ENCODE measurements at regions not wholly inside any gene's neighbourhood (a gene's known extent, or its start where the extent isn't known, plus 50 kb on each side); places are given as distances from the start of the nearest gene placed in this dataset.
"Not testable (repeated sequence)": the region's sequence is repeated elsewhere in the genome, so short reads cannot be mapped to it uniquely, and the experiment has no call there.

GRCh38 chr2:87568554-87569278 is 179.2 kb upstream of the PLGLB2 start:
- TF ChIP-seq PBX3 (IDR thresholded peaks at IDR 0.05); RNF2 (IDR thresholded peaks at IDR 0.05; ENCODE audit: borderline replicate concordance, low read depth); POLR2A (IDR thresholded peaks at IDR 0.05; ENCODE audit: low read length); MAFK (IDR thresholded peaks at IDR 0.05; ENCODE audit: partially characterized antibody); USF2 (IDR thresholded peaks at IDR 0.05); RFX5 (IDR thresholded peaks at IDR 0.05); CEBPB (IDR thresholded peaks at IDR 0.05); EP300 (IDR thresholded peaks at IDR 0.05); BCL3 (IDR thresholded peaks at IDR 0.05); CHD4 (IDR thresholded peaks at IDR 0.05; ENCODE audit: borderline replicate concordance); MYC (IDR thresholded peaks at IDR 0.05; ENCODE audit: borderline replicate concordance, low read length); REST (IDR thresholded peaks at IDR 0.05): not testable (repeated sequence)
- TF ChIP-seq, protein P1, sequence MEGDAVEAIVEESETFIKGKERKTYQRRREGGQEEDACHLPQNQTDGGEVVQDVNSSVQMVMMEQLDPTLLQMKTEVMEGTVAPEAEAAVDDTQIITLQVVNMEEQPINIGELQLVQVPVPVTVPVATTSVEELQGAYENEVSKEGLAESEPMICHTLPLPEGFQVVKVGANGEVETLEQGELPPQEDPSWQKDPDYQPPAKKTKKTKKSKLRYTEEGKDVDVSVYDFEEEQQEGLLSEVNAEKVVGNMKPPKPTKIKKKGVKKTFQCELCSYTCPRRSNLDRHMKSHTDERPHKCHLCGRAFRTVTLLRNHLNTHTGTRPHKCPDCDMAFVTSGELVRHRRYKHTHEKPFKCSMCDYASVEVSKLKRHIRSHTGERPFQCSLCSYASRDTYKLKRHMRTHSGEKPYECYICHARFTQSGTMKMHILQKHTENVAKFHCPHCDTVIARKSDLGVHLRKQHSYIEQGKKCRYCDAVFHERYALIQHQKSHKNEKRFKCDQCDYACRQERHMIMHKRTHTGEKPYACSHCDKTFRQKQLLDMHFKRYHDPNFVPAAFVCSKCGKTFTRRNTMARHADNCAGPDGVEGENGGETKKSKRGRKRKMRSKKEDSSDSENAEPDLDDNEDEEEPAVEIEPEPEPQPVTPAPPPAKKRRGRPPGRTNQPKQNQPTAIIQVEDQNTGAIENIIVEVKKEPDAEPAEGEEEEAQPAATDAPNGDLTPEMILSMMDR (IDR thresholded peaks at IDR 0.05): not testable (repeated sequence)
- TF ChIP-seq, protein P2, sequence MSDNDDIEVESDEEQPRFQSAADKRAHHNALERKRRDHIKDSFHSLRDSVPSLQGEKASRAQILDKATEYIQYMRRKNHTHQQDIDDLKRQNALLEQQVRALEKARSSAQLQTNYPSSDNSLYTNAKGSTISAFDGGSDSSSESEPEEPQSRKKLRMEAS (IDR thresholded peaks at IDR 0.05): not testable (repeated sequence)
